ENCODE measurements at regions not wholly inside any gene's neighbourhood (a gene's known extent, or its start where the extent isn't known, plus 50 kb on each side); places are given as distances from the start of the nearest gene placed in this dataset.

DNA sequence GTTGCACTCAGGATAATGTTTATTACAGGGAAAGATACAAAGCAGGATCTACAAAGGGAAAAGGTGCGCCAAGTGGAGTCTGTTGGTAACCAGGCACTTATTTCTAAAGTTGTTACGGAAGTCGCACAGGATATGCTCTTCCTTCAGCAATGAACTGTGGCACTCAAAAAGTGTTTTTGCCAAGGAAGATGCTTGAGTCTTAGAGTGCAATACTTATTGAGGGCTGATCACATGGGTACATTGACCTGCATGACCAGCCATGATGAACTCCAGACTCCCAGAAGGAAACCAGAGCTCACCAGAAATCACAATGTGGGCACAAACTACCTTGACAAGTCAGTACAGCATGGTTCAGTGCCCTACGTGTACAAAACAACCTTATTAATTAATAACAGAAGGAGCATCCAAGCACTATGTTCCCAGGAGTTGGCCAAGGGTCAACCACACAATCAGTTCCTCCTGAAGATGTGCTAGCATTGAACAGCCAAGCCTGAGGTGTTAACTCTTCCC lies 270.7 kb upstream of the TFAP2D start:
- no peak overlapping the region for H3K4me3 ChIP-seq (ENCODE audit: low read depth, low read length)
- ChIA-PET POLR2A (no interaction called here), CTCF (no interaction called here)
- no peak for DNase-seq (ENCODE audit: low read depth, low spot score)
- TF ChIP-seq CTCF (IDR thresholded peaks at IDR 0.05; ENCODE audit: insufficient read depth, low read length, missing control alignments) = no peak

- no peak overlapping the region for H3K4me3 ChIP-seq (ENCODE audit: low read depth, low read length)
- ChIA-PET CTCF (no interaction called here), POLR2A (no interaction called here)
- DNase-seq (ENCODE audit: low read depth, low spot score) = no peak
- no peak for TF ChIP-seq CTCF (IDR thresholded peaks at IDR 0.05; ENCODE audit: insufficient read depth, low read length, missing control alignments)
These were observed 270.2 kb upstream of the TFAP2D start for GRCh38 chr6:50443144-50443543.

- no peak for TF ChIP-seq CTCF (IDR thresholded peaks at IDR 0.05; ENCODE audit: insufficient read depth, low read length, missing control alignments)
- H3K4me3 ChIP-seq (ENCODE audit: low read depth, low read length) = no peak overlapping the region
- ChIA-PET POLR2A (no interaction called here), CTCF (no interaction called here)
- no peak for DNase-seq (ENCODE audit: low read depth, low spot score)
These were observed 264.2 kb upstream of the TFAP2D start for GRCh38 chr6:50449128-50449527.

GRCh38 chr6:50451826-50452400 lies 261.4 kb upstream of the TFAP2D start:
- CTCF ChIA-PET = no interaction called here
- DNase-seq (ENCODE audit: low read depth, low spot score) = no peak
- no peak overlapping the region for H3K4me3 ChIP-seq (ENCODE audit: low read depth, low read length)
- POLR2A ChIA-PET = no interaction called here
- TF ChIP-seq CTCF (IDR thresholded peaks at IDR 0.05; ENCODE audit: insufficient read depth, low read length, missing control alignments) = no peak

- CTCF ChIA-PET = no interaction called here
- no peak overlapping the region for H3K4me3 ChIP-seq (ENCODE audit: low read depth, low read length)
- POLR2A ChIA-PET = no interaction called here
- no peak for TF ChIP-seq CTCF (IDR thresholded peaks at IDR 0.05; ENCODE audit: insufficient read depth, low read length, missing control alignments)
- DNase-seq (ENCODE audit: low read depth, low spot score) = no peak
These were observed 258.3 kb upstream of the TFAP2D start for GRCh38 chr6:50455029-50455428.

DNA sequence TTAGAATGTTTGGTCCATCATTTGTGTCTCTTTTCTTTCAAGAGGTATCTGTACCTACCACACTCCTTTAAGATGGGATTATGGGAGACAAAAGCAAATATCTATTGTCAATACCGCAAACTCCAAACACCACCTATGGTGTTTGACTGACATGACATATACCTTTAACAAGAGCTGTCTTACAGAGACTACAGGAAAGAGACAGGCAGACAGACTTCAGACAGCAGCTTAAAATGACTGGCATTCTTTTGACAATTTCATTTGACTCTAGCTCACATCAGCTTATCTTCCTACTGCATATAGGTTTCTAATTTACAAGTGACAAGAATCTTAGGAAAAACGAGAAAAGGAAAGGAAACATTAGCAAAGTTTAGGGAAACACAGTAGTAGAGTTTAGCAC lies 256.0 kb upstream of the TFAP2D start:
- ChIA-PET POLR2A (no interaction called here), CTCF (no interaction called here)
- no peak for TF ChIP-seq CTCF (IDR thresholded peaks at IDR 0.05; ENCODE audit: insufficient read depth, low read length, missing control alignments)
- DNase-seq (ENCODE audit: low read depth, low spot score) = no peak
- no peak overlapping the region for H3K4me3 ChIP-seq (ENCODE audit: low read depth, low read length)
